ENCODE measurements at regions not wholly inside any gene's neighbourhood (a gene's known extent, or its start where the extent isn't known, plus 50 kb on each side); places are given as distances from the start of the nearest gene placed in this dataset.

GRCh38 chr5:3221432-3221831, 374.2 kb upstream of the IRX1 start (continued):
- no peak for TF ChIP-seq REST (IDR thresholded peaks at IDR 0.05; ENCODE audit: low read depth, low read length)
- no peak for TF ChIP-seq CBX3 (IDR thresholded peaks at IDR 0.05; ENCODE audit: borderline replicate concordance, low read depth)
- no peak for TF ChIP-seq YBX1 (IDR thresholded peaks at IDR 0.05)

GRCh38 chr5:3220638-3221288, 374.9 kb upstream of the IRX1 start:
- H3K79me2 ChIP-seq (ENCODE audit: control insufficient read depth, insufficient read depth, low read length) = no peaks in the 10 kb centered on the region
- no peaks in the 10 kb centered on the region for H3K27me3 ChIP-seq (replicated peaks in 1 of 2; ENCODE audit: control insufficient read depth in 2 of 2, insufficient read depth in 2 of 2, low read length in 1 of 2)
- CTCF ChIA-PET = no interaction called here
- ATAC-seq (no peak), DNase-seq (ENCODE audit: low read depth, low spot score) (no peak), FAIRE-seq (no peak)
- no peaks in the 10 kb centered on the region for H3K36me3 ChIP-seq (ENCODE audit: control insufficient read depth in 2 of 2, insufficient read depth in 2 of 2, low read length in 1 of 2)
- BruUV-seq (replicated peaks) = no TSS peak
- intact Hi-C loops (cut with micrococcal nuclease; ENCODE audit: unreplicated experiment) (no loop called here), in situ Hi-C loops (cut with MboI) (no loop called here)
- no peak overlapping the region for H3K27ac ChIP-seq (ENCODE audit: control insufficient read depth, insufficient read depth)
- SMC1A ChIA-PET (ENCODE audit: uncharacterized antibody, unreplicated experiment) = no interaction called here
- no peak overlapping the region for H3K9ac ChIP-seq (ENCODE audit: control insufficient read depth, insufficient read depth, low read length)
- RAD21 ChIA-PET (ENCODE audit: unreplicated experiment) = no interaction called here
- H2AFZ ChIP-seq (ENCODE audit: control insufficient read depth, low read depth, low read length) = no peak overlapping the region
- no peaks in the 10 kb centered on the region for H4K20me1 ChIP-seq (ENCODE audit: control insufficient read depth, insufficient read depth)
- H3K4me3 ChIP-seq = no peak overlapping the region
- H3K4me2 ChIP-seq (ENCODE audit: control insufficient read depth, insufficient read depth) = no peak overlapping the region
- H3K4me1 ChIP-seq (ENCODE audit: control insufficient read depth, insufficient read depth, low read length) = no peaks in the 10 kb centered on the region
- no peaks in the 10 kb centered on the region; the same call in 2 of the 3 replicates for H3K9me3 ChIP-seq (replicated peaks; ENCODE audit: control insufficient read depth, insufficient read depth, low read length)
- POLR2A ChIA-PET = no interaction called here
- WGBS (ENCODE audit: insufficient coverage, insufficient replicate concordance, low lambda C conversion rate, missing lambda C conversion rate) = 63% methylated on average over 29 of the region's 31 CpGs
- TF ChIP-seq SIX5 (IDR thresholded peaks at IDR 0.05; ENCODE audit: low read depth, low read length, severe bottlenecking) (no peak), CBX3 (IDR thresholded peaks at IDR 0.05; ENCODE audit: borderline replicate concordance, low read depth) (no peak), PKNOX1 (IDR thresholded peaks at IDR 0.05) (no peak), BCLAF1 (IDR thresholded peaks at IDR 0.05) (no peak), NR2C2 (IDR thresholded peaks at IDR 0.05; ENCODE audit: borderline replicate concordance, control insufficient read depth, insufficient read length, low read depth) (no peak), BHLHE40 (IDR thresholded peaks at IDR 0.05; ENCODE audit: borderline replicate concordance in 1 of 2, low read depth in 2 of 2, low read length in 1 of 2) (no peak), RELA (IDR thresholded peaks at IDR 0.05; ENCODE audit: borderline replicate concordance, partially characterized antibody) (no peak), POLR2A (IDR thresholded peaks at IDR 0.05; ENCODE audit: low read depth, low read length) (no peak), IRF5 (IDR thresholded peaks at IDR 0.05; ENCODE audit: borderline replicate concordance) (no peak)
